Nephron progenitor cell (in vitro differentiated cells): ENCODE measurements at regions not wholly inside any gene's neighbourhood (a gene's known extent, or its start where the extent isn't known, plus 50 kb on each side); places are given as distances from the start of the nearest gene placed in this dataset.

Experiments
- DNase-seq: peaks from one replicate; pipeline ENCODE4 v3.0.0; 2021
- H3K27ac Mint-ChIP-seq: 2 replicates; pipeline ENCODE4 v1.8.0; 2021; ENCODE audit warnings: mild to moderate bottlenecking, moderate library complexity, mixed read lengths
- H3K27me3 Mint-ChIP-seq: 2 replicates; pipeline ENCODE4 v1.8.0; 2021; ENCODE audit warnings: mild to moderate bottlenecking, low read depth, mixed read lengths; ENCODE audit not compliant: poor library complexity
- H3K36me3 Mint-ChIP-seq: 2 replicates; pipeline ENCODE4 v1.8.0; 2021; ENCODE audit warnings: low read depth, mixed read lengths
- H3K4me1 Mint-ChIP-seq: 2 replicates; pipeline ENCODE4 v1.8.0; 2021; ENCODE audit warnings: mixed read lengths
- H3K4me3 Mint-ChIP-seq: 2 replicates; pipeline ENCODE4 v1.8.0; 2021; ENCODE audit warnings: mild to moderate bottlenecking, moderate library complexity, mixed read lengths
- H3K9me3 Mint-ChIP-seq: 2 replicates; pipeline ENCODE4 v1.8.0; 2021; ENCODE audit warnings: mild to moderate bottlenecking, moderate library complexity, mixed read lengths
- CTCF ChIP-seq: fragments of 200-600 bp; sonication (generic); IDR thresholded peaks from 2 replicates; pipeline ENCODE4 v1.5.0; 2021; ENCODE audit warnings: antibody characterized with exemption

GRCh38 chr5:98307811-98308210 is 465.7 kb upstream of the RGMB start:
- Mint-ChIP-seq H3K4me1 (peaks cover 6% of the 10 kb centered on the region), H3K36me3 (no peaks in the 10 kb centered on the region), H3K27me3 (peaks cover 2% of the 10 kb centered on the region), H3K4me3 (no peak overlapping the region), H3K27ac (no peak overlapping the region), H3K9me3 (no peaks in the 10 kb centered on the region)
- TF ChIP-seq CTCF = no peak
- no peak for DNase-seq

- Mint-ChIP-seq H3K4me1 (peaks cover 6% of the 10 kb centered on the region), H3K4me3 (no peak overlapping the region), H3K27me3 (peaks cover 2% of the 10 kb centered on the region), H3K27ac (no peak overlapping the region), H3K9me3 (no peaks in the 10 kb centered on the region), H3K36me3 (no peaks in the 10 kb centered on the region)
- TF ChIP-seq CTCF = no peak
- no peak for DNase-seq
These were observed 465.2 kb upstream of the RGMB start for GRCh38 chr5:98308231-98308630.

GRCh38 chr5:98308960-98309359 is 464.5 kb upstream of the RGMB start:
- H3K27ac Mint-ChIP-seq = no peak overlapping the region
- no peaks in the 10 kb centered on the region for H3K36me3 Mint-ChIP-seq
- H3K4me1 Mint-ChIP-seq = peaks cover 6% of the 10 kb centered on the region
- TF ChIP-seq CTCF = no peak
- no peak overlapping the region for H3K4me3 Mint-ChIP-seq
- no peaks in the 10 kb centered on the region for H3K9me3 Mint-ChIP-seq
- H3K27me3 Mint-ChIP-seq = peaks cover 2% of the 10 kb centered on the region
- no peak for DNase-seq

- TF ChIP-seq CTCF = no peak
- Mint-ChIP-seq H3K9me3 (no peaks in the 10 kb centered on the region), H3K27me3 (peaks cover 2% of the 10 kb centered on the region), H3K4me1 (peaks cover 6% of the 10 kb centered on the region), H3K4me3 (no peak overlapping the region), H3K36me3 (no peaks in the 10 kb centered on the region), H3K27ac (peak overlapping the region; percentile 40)
- no peak for DNase-seq
These were observed 463.5 kb upstream of the RGMB start for GRCh38 chr5:98309785-98310598.

- H3K4me3 Mint-ChIP-seq = no peak overlapping the region
- no peaks in the 10 kb centered on the region for H3K36me3 Mint-ChIP-seq
- no peak for TF ChIP-seq CTCF
- H3K27ac Mint-ChIP-seq = no peak overlapping the region
- H3K27me3 Mint-ChIP-seq = no peaks in the 10 kb centered on the region
- no peak for DNase-seq
- peaks cover 6% of the 10 kb centered on the region for H3K4me1 Mint-ChIP-seq
- H3K9me3 Mint-ChIP-seq = no peaks in the 10 kb centered on the region
These were observed 459.2 kb upstream of the RGMB start for GRCh38 chr5:98314292-98314691.

GRCh38 chr5:98318386-98318785 is 455.1 kb upstream of the RGMB start:
- Mint-ChIP-seq H3K27me3 (no peaks in the 10 kb centered on the region), H3K4me3 (no peak overlapping the region), H3K4me1 (no peaks in the 10 kb centered on the region), H3K36me3 (no peaks in the 10 kb centered on the region), H3K27ac (no peak overlapping the region), H3K9me3 (no peaks in the 10 kb centered on the region)
- no peak for DNase-seq
- TF ChIP-seq CTCF = no peak
